PC-3 (cell line): ENCODE measurements at regions not wholly inside any gene's neighbourhood (a gene's known extent, or its start where the extent isn't known, plus 50 kb on each side); places are given as distances from the start of the nearest gene placed in this dataset.

Experiments used
- ATAC-seq: fragments of 200-7000 bp; cut with Tn5 transposase; 2 replicates; pipeline ENCODE4 v1.9.1; 2020; ENCODE audit warnings: mild to moderate bottlenecking, moderate library complexity
- BruUV-seq: library from RNA; stranded (reverse); fragments of 400-500 nt; replicated peaks from 2 replicates; lab custom pipeline; 2021; lab: Mats Ljungman, UMichigan
- CTCF ChIA-PET: fragments of 300-600 bp; sonication (Branson Sonifier 250); formaldehyde crosslinking; loops from one replicate; lab custom pipeline; 2022; ENCODE audit warnings: antibody characterized with exemption; lab: Charles Lee
- POLR2A ChIA-PET: fragments of 300-600 bp; sonication (Branson Sonifier 250); formaldehyde crosslinking; loops from one replicate; lab custom pipeline; 2022; ENCODE audit warnings: antibody characterized with exemption; ENCODE audit not compliant: unreplicated experiment; lab: Charles Lee
- DNase-seq: peaks from one replicate; pipeline ENCODE4 v3.0.0-alpha.2; 2015
- H2AFZ ChIP-seq: fragments of 300-600 bp; sonication (generic); 2 replicates; pipeline ENCODE4 v1.6.0; 2016; ENCODE audit warnings: antibody characterized with exemption, low read length
- H3F3A ChIP-seq: fragments of 300-600 bp; sonication (generic); one replicate; pipeline ENCODE4 v1.6.0; 2017; ENCODE audit warnings: antibody characterized with exemption, low read length, control low read depth, mild to moderate bottlenecking; ENCODE audit not compliant: unreplicated experiment
- H3K27ac ChIP-seq: fragments of 300-600 bp; sonication (generic); 2 replicates; pipeline ENCODE4 v1.5.1; 2016; ENCODE audit warnings: mild to moderate bottlenecking, low read length
- H3K27me3 ChIP-seq: fragments of 300-600 bp; sonication (generic); 2 replicates; pipeline ENCODE4 v1.6.1; 2016; ENCODE audit warnings: low read length, mixed read lengths
- H3K36me3 ChIP-seq: fragments of 300-600 bp; sonication (generic); 2 replicates; pipeline ENCODE4 v1.6.1; 2016; ENCODE audit warnings: low read depth, mixed run types, low read length, mixed read lengths
- H3K4me1 ChIP-seq: fragments of 300-600 bp; sonication (generic); 2 replicates; pipeline ENCODE4 v1.5.1; 2016; ENCODE audit warnings: low read length; ENCODE audit not compliant: insufficient read depth
- H3K4me2 ChIP-seq: fragments of 300-600 bp; sonication (generic); 2 replicates; pipeline ENCODE4 v1.6.0; 2016; ENCODE audit warnings: low read length
- H3K4me3 ChIP-seq: fragments of 300-600 bp; sonication (generic); 2 replicates; pipeline ENCODE4 v1.5.1; 2016; ENCODE audit warnings: mild to moderate bottlenecking, low read length, mixed read lengths
- H3K79me2 ChIP-seq: fragments of 300-600 bp; sonication (generic); 2 replicates; pipeline ENCODE4 v1.6.1; 2017; ENCODE audit warnings: low read length, mixed read lengths
- H3K9ac ChIP-seq: fragments of 300-600 bp; sonication (generic); 2 replicates; pipeline ENCODE4 v1.6.0; 2016; ENCODE audit warnings: mild to moderate bottlenecking, low read length
- H3K9me2 ChIP-seq: fragments of 300-600 bp; sonication (generic); replicated peaks from 2 replicates; pipeline ENCODE4 v1.6.1; 2016; ENCODE audit warnings: mixed run types, low read length, mixed read lengths
- H3K9me3 ChIP-seq: fragments of 300-600 bp; sonication (generic); 2 replicates; pipeline ENCODE4 v1.6.1; 2016; ENCODE audit warnings: low read length, mixed read lengths
- H4K20me1 ChIP-seq: fragments of 300-600 bp; sonication (generic); 2 replicates; pipeline ENCODE4 v1.6.1; 2016; ENCODE audit warnings: low read length, mixed read lengths
- EZH2 ChIP-seq: fragments of 300-600 bp; sonication (generic); IDR thresholded peaks from one replicate; pipeline ENCODE4 v1.6.1; 2017; ENCODE audit warnings: antibody characterized with exemption, mild to moderate bottlenecking, low read length; ENCODE audit not compliant: unreplicated experiment
- EZH2phosphoT487 ChIP-seq: fragments of 300-600 bp; sonication (generic); IDR thresholded peaks from 2 replicates; pipeline ENCODE4 v1.6.1; 2018; ENCODE audit warnings: mild to moderate bottlenecking, antibody characterized with exemption, low read length, borderline replicate concordance
- intact Hi-C: fragments of 100-400 bp; cut with micrococcal nuclease; formaldehyde crosslinking; loops from 2 replicates; pipeline ENCODE4 v1.9.0; 2023
- TF ChIP-seq, protein P1 (sequence below): fragments of 300-600 bp; sonication (generic); conservative IDR thresholded peaks from 2 replicates; pipeline ENCODE4 v1.5.1; 2017; ENCODE audit warnings: antibody characterized with exemption, low read depth, mild to moderate bottlenecking, low read length

GRCh38 chr3:18641916-18642315 lies 216.8 kb upstream of the SATB1 start:
- ChIA-PET POLR2A (no interaction called here), CTCF (no interaction called here)
- peak; percentile 35 for DNase-seq
- TF ChIP-seq, protein P1, sequence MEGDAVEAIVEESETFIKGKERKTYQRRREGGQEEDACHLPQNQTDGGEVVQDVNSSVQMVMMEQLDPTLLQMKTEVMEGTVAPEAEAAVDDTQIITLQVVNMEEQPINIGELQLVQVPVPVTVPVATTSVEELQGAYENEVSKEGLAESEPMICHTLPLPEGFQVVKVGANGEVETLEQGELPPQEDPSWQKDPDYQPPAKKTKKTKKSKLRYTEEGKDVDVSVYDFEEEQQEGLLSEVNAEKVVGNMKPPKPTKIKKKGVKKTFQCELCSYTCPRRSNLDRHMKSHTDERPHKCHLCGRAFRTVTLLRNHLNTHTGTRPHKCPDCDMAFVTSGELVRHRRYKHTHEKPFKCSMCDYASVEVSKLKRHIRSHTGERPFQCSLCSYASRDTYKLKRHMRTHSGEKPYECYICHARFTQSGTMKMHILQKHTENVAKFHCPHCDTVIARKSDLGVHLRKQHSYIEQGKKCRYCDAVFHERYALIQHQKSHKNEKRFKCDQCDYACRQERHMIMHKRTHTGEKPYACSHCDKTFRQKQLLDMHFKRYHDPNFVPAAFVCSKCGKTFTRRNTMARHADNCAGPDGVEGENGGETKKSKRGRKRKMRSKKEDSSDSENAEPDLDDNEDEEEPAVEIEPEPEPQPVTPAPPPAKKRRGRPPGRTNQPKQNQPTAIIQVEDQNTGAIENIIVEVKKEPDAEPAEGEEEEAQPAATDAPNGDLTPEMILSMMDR: no peak
- Histone ChIP-seq H3K9me2 (no peaks in the 10 kb centered on the region), H3K9me3 (no peaks in the 10 kb centered on the region), H3F3A (no peaks in the 10 kb centered on the region), H3K4me3 (no peak overlapping the region), H2AFZ (no peak overlapping the region), H3K4me1 (0 out of 2 replicates have a peak, but pooled peaks cover 6% of the 10 kb centered on the region), H3K79me2 (no peaks in the 10 kb centered on the region), H3K9ac (no peak overlapping the region), H4K20me1 (no peaks in the 10 kb centered on the region), H3K27me3 (no peaks in the 10 kb centered on the region), H3K4me2 (no peak overlapping the region), H3K27ac (no peak overlapping the region), H3K36me3 (no peaks in the 10 kb centered on the region)
- ATAC-seq: peak; percentile 38; the same call in 1 of the 2 replicates
- intact Hi-C loops: no loop called here
- BruUV-seq: no TSS peak

- Histone ChIP-seq H3K27me3 (no peaks in the 10 kb centered on the region), H3K79me2 (no peaks in the 10 kb centered on the region), H3K9me2 (no peaks in the 10 kb centered on the region), H3K4me3 (no peak overlapping the region), H3K27ac (peak overlapping the region; percentile 76), H2AFZ (peak overlapping the region; percentile 57), H3F3A (no peaks in the 10 kb centered on the region), H3K36me3 (no peaks in the 10 kb centered on the region), H4K20me1 (no peaks in the 10 kb centered on the region), H3K9me3 (no peaks in the 10 kb centered on the region), H3K4me1 (peaks cover 28% of the 10 kb centered on the region), H3K9ac (no peak overlapping the region), H3K4me2 (peak overlapping the region; percentile 48)
- ChIA-PET CTCF (interaction anchor here (0.6 kb wide), 1 partner anchor 304 kb away, joined by 4 read pairs; no protein-coding TSS in a partner anchor), POLR2A (no interaction called here)
- DNase-seq: peak; percentile 77
- no TSS peak for BruUV-seq
- intact Hi-C loops: loop anchor here (1.0 to 10.0 kb wide), 7 partner anchors 25 to 350 kb away; partner anchors contain the start of gene SATB1
- TF ChIP-seq EZH2 (no peak), EZH2phosphoT487 (no peak)
- TF ChIP-seq, protein P1: no peak
- ATAC-seq: peak; percentile 82
Measured at GRCh38 chr3:18635215-18635614, 210.1 kb upstream of the SATB1 start.

DNA sequence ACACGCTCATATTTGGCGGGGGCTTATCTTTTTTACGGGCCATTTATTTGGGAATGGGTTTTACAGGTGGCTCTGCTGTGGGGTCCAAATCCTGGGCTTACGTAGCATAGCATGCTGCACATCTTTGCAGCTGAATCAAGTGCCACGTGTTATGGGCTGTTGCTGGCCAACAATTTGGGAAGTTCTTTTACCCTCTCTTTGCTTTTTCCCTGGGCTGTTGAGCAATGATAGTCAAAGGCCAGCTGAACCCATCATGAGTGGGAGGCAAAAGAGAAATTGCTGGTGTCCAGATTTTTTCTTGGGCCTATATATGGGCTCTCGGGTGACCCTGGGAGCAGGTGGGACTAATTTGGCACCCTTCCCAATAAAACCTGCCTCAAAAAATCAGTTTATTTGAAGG lies 209.3 kb upstream of the SATB1 start:
- Histone ChIP-seq H3F3A (no peaks in the 10 kb centered on the region), H3K4me3 (no peak overlapping the region), H3K9me2 (no peaks in the 10 kb centered on the region), H2AFZ (peak overlapping the region; percentile 57; the same call in 1 of the 2 replicates), H3K27me3 (no peaks in the 10 kb centered on the region), H3K9me3 (no peaks in the 10 kb centered on the region), H3K79me2 (no peaks in the 10 kb centered on the region), H3K27ac (peak overlapping the region; percentile 76), H3K36me3 (no peaks in the 10 kb centered on the region), H4K20me1 (no peaks in the 10 kb centered on the region), H3K9ac (peak overlapping the region; percentile 37), H3K4me1 (peaks cover 28% of the 10 kb centered on the region), H3K4me2 (peak overlapping the region; percentile 48)
- DNase-seq: no peak
- ATAC-seq: no peak
- intact Hi-C loops: loop anchor here (2.0 to 10.0 kb wide), 4 partner anchors 84 to 350 kb away; partner anchors contain the start of gene SATB1
- ChIA-PET CTCF (no interaction called here), POLR2A (no interaction called here)
- TF ChIP-seq, protein P1: no peak
- BruUV-seq: no TSS peak
